Gastroesophageal sphincter (tissue), 3 donors: ENCODE measurements at regions not wholly inside any gene's neighbourhood (a gene's known extent, or its start where the extent isn't known, plus 50 kb on each side); places are given as distances from the start of the nearest gene placed in this dataset.

ENCODE experiments used
- EP300 ChIP-seq: sonication (generic); formaldehyde crosslinking; IDR thresholded peaks from one replicate; pipeline ENCODE4 v1.6.1; 2017; ENCODE audit warnings: antibody characterized with exemption, mild to moderate bottlenecking
- POLR2A ChIP-seq, 2 donors: fragments of 450-650 bp; IDR thresholded peaks; one replicate each; pipeline ENCODE4 v1.6.1; 2017; ENCODE audit warnings: antibody characterized with exemption in 2 of 2, mild to moderate bottlenecking in 2 of 2, moderate library complexity in 1 of 2
- POLR2AphosphoS5 ChIP-seq: sonication (generic); formaldehyde crosslinking; IDR thresholded peaks from one replicate; pipeline ENCODE4 v1.6.1; 2017; ENCODE audit warnings: antibody characterized with exemption
- TF ChIP-seq, protein P1 (sequence below), 4 experiments: fragments of 200-600 bp in 2 of 4; fragments of 450-650 bp in 2 of 4; sonication (generic) in 1 of 4; IDR thresholded peaks; one replicate each; pipeline ENCODE4 v1.5.1; 2017 to 2019; ENCODE audit warnings: antibody characterized with exemption in 4 of 4, mild to moderate bottlenecking in 2 of 4, moderate library complexity in 2 of 4

DNA sequence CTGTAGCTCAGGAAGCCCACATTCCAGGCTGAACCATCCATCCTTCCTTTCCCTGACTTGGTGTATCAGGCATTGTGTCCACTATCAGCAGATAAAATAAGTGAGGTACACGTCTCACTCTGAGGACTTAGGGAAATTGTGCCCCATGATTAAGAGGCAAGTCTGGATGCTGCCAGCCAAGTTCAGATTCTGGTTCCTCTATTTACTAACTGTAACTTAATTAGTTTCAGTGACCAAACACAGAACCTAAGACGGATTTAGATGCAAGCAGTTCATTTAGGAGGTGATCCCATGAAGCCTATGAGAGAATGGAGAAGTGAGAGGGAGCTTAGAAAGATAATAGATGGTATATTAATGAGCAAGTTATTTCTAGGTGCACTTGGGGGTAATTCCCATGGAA, 56.6 kb upstream of the PACRGL start:
- no peak for TF ChIP-seq POLR2AphosphoS5
- TF ChIP-seq, protein P1, sequence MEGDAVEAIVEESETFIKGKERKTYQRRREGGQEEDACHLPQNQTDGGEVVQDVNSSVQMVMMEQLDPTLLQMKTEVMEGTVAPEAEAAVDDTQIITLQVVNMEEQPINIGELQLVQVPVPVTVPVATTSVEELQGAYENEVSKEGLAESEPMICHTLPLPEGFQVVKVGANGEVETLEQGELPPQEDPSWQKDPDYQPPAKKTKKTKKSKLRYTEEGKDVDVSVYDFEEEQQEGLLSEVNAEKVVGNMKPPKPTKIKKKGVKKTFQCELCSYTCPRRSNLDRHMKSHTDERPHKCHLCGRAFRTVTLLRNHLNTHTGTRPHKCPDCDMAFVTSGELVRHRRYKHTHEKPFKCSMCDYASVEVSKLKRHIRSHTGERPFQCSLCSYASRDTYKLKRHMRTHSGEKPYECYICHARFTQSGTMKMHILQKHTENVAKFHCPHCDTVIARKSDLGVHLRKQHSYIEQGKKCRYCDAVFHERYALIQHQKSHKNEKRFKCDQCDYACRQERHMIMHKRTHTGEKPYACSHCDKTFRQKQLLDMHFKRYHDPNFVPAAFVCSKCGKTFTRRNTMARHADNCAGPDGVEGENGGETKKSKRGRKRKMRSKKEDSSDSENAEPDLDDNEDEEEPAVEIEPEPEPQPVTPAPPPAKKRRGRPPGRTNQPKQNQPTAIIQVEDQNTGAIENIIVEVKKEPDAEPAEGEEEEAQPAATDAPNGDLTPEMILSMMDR (IDR thresholded peaks at IDR 0.05) = no peak
- TF ChIP-seq POLR2A (IDR thresholded peaks at IDR 0.05) = no peak
- no peak for TF ChIP-seq EP300
